ENCODE measurements at regions not wholly inside any gene's neighbourhood (a gene's known extent, or its start where the extent isn't known, plus 50 kb on each side); places are given as distances from the start of the nearest gene placed in this dataset.

DNA sequence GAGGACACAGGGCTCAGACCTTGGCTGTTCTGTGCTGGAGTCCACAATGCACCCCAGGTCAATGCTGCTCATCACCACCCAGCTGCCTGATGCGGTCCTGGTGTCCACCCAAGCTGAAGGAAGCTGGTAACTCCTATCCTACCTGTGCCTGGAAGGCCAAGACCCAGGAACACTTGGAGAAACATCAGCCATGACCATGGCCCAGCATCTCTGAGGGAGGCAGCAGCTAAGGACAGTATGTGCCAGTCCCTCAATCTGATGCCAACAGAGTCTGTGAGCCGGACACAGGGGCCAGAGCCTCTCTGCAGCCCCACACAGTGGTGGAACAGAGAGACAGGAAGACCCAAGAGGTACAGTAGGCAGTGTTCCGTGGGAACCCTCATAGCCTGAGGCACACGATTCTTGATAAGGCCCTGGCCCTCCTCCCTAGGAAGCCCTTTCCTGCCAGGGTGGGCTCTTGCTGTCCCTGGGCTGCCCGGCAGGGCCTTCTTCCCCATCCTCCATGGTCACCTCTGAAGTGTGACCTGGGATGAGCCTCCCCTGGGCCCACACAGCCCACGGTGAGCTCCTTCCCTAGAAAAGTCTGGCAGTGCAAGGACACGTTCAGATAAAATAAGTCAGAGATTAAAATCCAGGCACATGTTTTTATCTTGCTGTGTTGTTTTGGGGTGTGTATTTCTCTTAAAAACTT lies 170.7 kb downstream of the THBS2 start:
- no peak for TF ChIP-seq ZFX (IDR thresholded peaks at IDR 0.05)
- TF ChIP-seq, protein P1, sequence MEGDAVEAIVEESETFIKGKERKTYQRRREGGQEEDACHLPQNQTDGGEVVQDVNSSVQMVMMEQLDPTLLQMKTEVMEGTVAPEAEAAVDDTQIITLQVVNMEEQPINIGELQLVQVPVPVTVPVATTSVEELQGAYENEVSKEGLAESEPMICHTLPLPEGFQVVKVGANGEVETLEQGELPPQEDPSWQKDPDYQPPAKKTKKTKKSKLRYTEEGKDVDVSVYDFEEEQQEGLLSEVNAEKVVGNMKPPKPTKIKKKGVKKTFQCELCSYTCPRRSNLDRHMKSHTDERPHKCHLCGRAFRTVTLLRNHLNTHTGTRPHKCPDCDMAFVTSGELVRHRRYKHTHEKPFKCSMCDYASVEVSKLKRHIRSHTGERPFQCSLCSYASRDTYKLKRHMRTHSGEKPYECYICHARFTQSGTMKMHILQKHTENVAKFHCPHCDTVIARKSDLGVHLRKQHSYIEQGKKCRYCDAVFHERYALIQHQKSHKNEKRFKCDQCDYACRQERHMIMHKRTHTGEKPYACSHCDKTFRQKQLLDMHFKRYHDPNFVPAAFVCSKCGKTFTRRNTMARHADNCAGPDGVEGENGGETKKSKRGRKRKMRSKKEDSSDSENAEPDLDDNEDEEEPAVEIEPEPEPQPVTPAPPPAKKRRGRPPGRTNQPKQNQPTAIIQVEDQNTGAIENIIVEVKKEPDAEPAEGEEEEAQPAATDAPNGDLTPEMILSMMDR (conservative IDR thresholded peaks at IDR 0.05) = no peak
